Stimulated activated CD8-positive, alpha-beta memory T cell treated with anti-CD3 and anti-CD28 coated beads, Interleukin-15, amount 100 ng/mL, for 48 hours (primary cell): ENCODE measurements at regions not wholly inside any gene's neighbourhood (a gene's known extent, or its start where the extent isn't known, plus 50 kb on each side); places are given as distances from the start of the nearest gene placed in this dataset.
A peak's percentile ranks its signal among the peaks of the same experiment; 100 is the strongest.

Experiments used
- DNase-seq, 2 donors: peaks; one replicate each; pipeline ENCODE4 v3.0.0-alpha.2; 2020; ENCODE audit warnings: low read depth in 2 of 2

DNA sequence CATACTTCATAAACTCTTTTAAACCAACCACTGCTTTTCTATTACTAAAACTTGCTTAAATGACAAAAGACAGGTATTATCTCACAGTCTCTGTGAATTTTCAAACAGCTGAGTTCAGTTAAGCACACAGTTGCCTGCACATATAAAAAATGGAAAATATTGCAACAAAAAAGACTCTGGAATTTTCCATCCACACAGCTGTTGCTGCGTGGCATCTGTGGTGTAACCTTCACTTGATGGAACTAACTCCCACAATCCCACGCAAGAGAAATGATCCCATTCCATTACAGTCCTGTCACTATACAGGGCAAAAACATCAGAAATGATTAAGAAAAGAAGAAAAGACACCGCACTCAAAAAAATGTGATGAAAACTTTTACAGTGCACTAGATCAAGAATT, 149.8 kb upstream of the TBL1X start:
- no peak for DNase-seq

DNA sequence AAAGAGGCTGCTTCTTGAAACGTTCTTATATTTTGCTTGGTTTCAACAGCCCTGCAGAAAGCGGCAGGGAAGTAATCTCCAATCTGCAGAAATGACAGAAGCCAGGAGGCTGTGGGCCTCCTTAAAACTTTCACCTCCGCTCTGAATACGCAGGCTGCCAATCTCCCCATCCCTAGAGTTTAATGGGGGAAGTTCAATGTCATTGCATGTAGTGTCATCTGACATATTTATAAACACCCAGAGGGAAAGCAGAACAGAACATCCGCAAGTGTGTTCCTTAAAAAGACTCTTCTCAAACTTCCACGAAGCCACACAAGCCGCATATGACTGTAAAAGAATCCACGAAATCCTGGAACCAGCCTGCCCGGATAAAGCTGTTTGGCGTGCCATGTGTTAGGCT, 148.8 kb upstream of the TBL1X start:
- DNase-seq: no peak

DNA sequence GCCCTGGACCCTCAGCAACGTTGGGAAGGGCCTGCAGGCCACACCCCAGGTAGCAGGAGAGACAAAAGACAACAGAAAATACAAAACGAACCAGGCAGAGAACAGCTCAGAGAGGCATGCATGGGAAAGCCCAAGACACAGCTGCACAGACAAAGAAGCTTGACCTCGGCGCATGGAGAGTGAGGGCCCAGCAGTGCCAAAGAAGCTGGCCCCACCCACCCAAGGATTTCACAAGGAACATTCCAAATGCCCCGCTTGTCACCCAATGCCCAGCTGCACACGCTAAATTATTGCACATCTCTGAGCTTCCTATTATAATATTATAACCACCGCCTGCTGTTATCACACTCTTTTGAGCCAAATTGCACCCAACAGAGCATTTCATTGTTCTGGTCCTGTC, 147.7 kb upstream of the TBL1X start:
- no peak for DNase-seq

DNA sequence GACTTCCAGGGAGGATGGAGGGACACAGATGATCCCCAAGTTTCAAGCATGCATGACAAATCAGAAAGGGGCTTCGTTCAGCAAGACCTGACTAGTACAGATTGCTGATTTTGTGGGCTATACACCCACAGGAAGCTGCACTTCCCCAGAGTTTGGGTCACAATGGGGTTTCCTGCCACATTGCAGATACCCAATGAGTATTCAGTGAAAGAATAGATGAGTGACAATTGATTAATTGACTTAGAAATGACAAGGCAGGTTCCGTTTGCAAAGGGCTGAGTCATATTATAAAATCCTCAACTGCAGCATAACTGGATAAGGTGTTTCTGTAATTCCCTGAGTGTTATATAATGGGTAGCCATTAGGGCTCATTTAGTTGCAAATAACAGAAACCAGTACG, 146.6 kb upstream of the TBL1X start:
- no peak for DNase-seq

DNA sequence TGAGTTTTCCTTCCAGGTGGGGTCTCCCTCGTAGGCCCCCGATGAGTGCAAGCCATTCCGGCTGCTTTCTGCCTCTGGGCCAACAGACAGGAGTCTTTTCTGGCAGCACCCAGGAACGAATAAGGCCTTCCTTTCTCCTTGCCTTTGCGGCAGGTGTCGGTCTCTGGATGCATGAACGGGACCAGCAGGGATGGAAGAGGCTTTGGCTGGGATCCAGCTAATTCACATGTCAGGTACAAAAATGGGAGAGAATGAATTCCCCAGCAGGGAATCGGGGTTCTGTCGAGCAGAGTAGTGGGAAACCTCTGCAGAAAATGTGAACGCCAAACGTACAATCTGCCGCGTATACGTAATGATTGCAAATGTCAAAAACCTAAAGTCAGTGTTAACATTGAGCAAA, 146.1 kb upstream of the TBL1X start:
- DNase-seq: no peak

DNA sequence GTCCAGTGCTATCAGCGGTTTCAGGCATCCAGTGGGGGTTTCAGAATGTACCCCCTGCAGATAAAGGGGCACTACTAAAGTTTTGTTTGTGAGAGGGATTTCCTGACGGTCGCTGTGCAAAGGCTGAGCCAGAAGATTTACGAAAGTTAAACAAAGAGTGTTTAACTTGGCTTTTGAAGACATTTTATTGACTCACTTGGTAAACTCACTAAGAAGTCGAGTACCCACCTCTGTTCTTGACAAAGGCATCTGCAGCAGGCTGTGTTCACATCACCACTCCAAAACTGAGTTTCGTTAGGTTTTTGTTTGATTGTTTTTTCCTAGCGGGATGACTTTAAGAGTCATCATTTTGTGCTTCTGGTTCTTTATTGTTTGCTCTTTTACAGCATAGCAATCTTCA, 143.9 kb upstream of the TBL1X start:
- DNase-seq: no peak

DNA sequence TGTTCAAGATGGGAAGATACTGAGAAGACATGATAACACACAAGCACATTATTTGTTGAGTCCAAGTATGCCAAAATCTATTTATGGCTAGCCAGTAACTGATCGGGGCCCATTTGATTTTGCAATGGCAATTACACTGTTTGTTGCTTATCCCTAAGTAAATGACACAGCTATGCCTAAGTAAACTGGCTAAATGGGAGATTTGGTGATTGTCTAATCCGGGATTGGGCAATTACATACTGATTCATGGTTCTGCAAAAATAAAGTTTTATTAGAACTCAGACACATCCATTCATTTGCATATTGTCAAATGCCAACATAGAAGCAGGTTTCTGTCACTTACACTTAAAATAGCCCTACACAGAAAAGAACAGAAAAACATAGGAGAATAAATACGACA, 140.2 kb upstream of the TBL1X start:
- DNase-seq: no peak

DNA sequence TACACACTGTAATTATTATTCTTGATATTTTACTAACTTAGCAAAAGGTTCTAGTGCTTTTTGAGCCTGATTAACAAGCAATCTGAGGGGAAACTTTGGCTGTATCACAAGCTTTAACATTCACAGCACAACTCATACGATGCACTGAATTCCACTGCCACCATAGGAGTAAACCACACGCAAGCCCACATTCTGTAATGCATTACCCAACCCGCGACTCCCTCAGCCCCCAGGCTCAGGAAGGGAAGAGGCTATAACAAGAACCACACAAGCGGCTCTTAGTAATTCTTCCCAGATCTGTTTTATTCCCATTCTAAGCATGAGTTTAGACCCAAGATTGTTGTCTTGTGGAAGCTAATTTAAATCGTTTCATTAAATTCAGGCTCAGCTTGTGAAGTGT, 138.5 kb upstream of the TBL1X start:
- DNase-seq: no peak

DNA sequence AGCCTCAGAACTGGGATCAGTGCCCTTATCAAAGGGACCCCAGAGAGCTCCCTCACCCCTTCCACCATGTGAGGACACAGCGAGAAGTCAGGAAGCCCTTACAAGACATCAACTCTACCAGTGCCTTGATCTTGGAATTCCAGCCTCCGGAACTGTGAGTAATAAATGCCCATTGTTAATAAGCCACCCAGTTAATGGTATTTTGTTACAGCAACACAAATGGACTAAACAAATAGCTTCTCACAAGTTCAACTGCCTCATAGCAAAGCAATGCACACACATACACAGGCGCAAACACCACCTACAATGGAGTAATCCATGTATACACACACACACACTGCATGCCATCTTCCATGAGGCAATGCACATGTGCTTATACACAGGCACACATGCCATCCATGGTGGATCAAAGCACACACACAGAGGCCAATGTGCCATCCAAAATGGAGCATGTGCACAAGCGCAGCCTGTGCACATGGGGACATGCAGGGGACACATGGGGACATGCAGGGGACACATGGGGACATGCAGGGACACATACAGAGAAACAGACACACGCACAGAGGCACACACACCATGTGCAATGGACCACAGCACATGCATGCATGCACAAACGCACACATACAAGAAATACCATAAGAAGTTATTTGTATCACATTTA, 137.6 kb upstream of the TBL1X start:
- DNase-seq: no peak

DNA sequence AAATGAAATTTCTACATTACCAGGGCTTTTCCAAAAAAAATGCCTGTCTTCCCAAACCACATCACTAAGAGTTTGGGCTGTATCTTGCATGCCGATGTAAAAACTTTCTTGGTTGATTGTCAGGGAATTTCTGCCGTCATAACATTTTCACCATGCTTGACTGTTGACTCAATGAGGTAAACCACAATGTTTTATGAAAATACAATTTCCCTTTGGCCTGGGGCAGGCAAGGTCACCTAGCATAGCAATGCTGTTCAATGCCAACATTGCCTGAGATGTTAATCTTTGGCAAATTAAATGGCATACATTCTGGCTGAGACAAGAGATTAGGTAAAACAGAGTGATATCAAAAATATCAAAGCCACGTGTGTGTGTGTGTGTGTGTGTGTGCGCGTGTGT, 137.1 kb upstream of the TBL1X start:
- DNase-seq: no peak

DNA sequence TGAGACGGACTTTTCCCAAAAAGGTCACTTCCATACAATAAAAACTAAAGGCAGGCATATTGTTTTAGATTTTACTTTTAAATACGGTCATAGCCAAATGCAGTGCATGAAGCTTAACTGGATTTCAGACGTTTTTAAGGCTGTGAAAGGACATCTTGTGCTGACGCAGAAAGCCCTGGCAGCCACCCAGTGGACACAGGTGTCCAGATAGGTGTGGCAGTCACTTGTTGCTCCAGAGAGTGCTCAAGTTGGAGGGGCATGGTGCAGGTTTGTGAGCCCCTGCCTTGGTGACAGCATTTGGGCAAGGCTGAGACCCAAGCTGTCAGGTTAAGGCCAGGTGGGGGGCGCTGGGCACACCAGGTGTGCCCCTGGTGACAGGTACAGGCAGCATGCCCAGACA, 135.8 kb upstream of the TBL1X start:
- no peak for DNase-seq

DNA sequence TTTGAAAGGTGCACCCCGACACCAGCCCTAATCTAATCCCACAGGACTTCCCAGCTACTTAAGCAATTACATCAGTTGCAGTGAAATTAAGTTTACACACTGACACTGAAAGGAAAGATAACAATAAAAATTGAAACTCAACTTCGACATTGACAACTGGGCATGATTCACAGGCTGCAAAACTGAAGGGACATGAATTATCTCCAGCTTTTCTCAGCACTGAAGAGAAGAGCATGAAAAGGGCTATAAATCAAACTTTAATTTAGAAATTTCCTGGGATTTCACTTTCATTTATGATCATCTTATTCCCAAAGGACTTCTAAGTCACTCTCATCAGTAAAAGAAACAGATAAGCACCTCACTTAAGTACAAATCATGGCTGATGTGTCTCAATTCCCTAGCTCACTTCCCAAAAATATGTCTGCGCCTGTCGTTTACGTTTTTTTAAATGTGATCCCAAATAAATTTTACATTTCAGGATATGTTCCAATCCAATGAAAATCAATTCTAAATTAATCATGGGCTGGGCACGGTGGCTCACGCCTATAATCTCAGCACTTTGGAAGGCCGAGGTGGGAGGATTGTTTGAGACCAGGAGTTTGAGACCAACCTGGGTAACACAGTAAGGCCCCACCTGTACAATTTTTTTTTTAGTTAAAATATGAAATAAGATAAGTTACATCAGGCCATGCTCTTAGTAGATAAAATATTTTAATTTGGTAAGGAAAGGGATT, 134.4 kb upstream of the TBL1X start:
- no peak for DNase-seq

DNA sequence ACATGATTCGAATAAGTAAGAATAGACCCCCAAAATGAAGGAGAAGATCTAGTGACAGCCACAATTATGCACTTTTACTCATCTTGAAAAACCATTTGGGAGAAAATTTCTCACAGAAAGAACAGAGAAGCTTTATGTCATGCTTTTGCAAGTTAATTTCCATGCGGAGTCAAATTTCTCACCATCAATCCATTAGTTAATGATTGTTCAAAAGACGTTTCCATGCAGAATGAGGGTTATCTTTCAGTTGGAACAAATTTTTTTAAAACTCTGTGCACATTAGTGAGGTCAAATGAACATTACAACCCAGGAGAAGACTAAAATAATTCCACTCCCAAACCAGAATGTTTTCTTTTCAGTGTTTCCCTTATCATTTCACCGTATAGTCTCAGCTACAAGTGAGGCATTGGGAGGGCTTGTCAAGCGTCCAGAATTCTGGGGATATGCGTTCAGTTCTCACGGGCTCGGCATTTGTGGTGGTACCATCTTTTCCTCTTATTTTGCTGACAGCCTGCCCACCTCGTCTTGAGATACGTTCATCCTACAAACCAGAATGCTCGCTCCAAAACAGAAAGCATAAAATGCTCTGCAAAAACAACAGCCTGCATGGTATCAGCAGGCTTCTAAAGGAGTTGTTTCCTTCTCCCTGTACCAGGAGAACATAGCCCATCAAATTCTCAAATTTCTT, 130.8 kb upstream of the TBL1X start:
- DNase-seq: no peak

DNA sequence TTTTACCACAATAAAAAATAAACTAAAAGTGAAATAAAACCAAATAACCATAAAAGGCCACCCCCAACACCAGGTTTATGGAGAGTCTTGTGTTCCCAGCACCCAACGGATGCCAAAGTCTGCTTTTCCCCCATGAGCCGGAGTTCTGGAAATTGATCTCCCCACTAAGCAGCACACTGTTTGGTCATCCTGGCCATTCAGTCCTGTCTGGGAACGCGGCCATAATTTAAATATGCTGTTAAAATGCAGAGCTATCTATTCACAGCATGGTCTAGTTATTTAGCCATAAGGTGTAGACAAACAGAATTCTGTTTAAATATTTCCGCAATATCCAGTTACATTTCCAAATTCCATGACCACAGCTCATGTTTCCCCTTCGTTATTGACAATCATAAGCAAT, 129.6 kb upstream of the TBL1X start:
- DNase-seq: no peak

DNA sequence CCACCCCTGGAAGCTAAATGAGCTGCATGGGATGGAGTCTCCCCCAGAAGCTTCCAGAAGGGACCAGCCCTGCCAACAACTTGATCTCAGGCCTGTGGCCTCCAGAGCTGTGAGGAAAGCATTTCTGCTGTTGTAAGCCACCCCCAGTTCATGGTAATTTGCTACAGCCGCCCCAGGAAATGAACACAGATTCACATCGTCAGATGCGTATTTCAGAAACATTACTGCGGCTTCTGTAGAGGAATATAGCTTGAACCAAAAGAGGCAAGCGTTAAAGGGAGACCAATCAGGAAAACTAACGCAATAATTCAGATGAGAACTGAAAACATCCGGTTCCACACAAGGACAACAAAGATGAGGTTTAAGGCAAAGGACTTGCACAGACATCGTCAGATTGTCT, 128.4 kb upstream of the TBL1X start:
- DNase-seq: no peak

DNA sequence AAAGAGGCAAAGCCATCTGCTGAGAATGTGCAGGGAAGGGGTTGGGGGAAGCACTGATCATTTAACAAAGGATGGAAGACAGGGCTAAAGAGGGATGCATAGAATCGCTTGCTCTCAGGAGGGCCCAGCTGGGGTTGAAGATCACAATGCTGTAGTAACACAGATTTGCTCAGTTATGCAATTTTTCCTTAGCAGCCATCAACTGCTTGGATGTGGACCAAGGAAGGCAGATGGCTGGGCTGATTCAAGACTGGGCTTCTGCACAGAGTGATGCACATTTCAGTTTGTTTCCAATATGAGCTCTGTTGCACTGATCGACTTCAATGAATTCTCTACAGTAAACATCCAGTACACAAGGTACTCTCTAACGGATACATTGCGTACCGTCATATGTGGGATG, 127.8 kb upstream of the TBL1X start:
- no peak for DNase-seq

DNA sequence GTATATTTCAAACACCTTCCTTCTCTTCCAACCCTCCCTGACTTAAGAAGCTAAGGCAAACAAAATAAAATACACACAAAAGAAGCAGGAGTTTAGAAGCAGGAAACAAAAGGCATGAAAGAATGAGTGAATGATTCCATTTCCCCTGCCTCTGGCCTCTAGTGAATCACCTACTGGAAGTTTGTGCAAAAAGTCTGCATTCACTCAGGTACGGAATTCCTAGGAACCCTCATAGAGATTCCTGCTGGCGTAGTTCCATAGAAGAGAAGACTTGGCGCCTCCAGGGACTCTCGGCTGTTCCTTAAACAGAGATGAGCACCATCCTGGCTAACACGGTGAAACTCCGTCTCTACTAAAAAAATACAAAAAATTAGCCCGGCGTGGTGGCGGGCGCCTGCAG, 125.9 kb upstream of the TBL1X start:
- no peak for DNase-seq

DNA sequence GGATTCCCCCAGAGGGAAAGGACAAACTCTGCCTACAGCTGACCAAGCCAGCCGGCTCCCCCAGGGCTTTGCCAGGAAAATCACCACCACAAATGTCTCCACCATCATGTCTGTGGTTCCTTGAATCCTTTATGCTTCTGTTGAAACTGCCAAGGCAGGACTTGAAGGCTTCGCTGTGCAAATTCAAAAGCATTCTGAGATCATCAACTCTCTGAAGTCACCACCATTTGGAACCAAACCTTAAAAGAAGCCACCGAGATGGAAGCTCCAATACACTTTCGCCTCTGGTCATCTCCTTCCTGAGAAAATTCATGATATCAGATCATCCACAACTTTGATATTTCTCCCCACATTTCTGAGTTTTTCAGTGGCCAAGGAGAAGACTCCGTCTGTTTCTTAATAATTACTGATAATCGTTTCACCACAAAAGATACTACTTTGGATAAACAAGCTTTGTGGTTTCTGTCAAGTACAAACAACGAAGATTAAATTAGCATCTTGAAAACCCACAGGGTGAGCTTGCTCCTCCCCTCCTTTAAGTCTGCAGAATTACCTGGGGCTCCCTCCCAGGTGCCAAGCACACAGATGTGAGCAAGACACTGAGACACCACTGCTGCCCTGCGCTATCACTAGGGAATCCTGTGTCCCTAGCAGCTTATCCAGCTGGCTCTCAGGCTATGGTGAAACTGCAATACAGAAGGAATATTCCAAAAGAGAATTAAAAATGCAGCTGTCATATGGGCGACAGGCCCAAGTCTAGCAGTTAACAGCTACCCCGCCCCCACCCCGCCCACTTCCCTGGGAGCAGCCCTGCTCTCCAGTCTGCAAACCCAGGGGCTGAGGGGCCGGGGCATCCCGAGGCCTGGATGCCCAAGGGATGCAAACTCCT, 125.0 kb upstream of the TBL1X start:
- no peak for DNase-seq

DNA sequence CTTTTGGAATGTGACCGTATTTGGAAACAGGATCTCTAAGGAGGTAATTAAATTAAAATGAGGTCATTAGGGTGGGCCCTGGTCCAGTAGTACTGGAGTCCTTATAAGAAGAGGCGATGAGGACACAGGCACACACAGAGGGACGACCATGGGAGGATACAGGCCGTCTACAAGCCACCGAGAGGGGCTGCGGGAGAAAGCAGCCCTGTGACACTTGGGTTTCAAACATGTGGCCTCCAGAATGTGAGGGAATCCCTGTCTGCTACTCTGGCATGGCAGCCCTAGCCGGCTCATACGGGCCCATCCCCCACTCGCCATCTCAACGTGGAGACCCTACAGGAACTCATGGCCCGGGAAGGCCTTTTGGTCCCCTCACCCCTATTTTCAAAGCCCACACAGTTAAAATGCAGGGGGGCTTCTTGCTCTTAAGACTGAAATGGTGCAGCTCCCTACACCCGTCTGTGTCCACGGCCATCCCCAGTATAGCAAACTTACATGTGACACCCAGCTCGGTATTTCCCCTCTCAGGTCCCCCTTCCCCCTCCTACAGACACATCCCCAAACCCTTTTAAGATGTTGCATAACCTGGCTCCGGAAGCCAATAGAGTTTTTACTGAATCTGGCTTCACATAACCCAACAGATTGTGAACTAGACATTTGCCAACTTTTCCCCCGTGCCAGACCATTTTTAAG, 124.1 kb upstream of the TBL1X start:
- DNase-seq: no peak

DNA sequence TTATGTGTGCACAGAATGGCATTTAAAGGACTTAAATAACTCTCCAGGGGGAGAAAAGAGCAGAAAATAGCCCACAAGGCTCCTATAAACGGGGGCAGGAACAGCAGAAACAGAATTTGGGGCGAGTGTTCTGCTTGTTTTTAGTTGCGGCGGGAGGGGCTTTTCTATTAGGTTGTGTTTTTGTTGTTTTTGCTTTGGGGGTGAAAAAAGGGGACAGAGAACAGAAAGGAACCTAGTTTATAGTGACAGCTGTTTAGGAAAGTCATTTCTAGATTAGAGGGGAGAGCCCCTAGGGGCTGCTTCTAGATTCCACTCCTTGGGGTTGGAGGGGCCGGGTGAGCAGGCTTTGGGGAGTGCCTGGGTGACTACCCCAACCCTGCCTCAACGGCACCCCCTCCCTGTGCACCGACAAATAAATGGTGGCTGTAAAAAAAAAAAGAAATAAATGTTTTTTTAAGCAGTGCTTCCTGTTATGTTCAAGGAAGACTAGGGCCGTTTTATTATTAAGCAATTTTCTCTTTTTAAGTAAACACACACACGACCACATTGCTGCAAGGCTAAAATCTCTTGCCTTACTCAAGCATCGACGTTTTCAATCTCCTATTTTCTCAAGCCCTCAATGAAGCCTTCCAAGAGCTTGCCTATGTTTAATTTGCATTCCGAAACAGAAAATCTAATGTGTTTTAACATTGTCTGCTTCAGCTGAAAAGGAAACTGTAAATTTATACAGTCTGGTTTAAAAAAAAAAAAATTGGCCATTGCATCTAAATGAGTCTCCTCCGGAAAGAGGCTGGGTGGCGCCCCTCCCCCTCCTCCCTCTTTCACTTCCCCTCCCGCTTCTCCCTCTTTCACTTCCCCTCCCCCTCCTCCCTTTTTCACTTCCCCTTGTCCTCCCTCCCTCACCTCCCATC, 123.3 kb upstream of the TBL1X start:
- peak; percentile 29 to 42 for DNase-seq
